Renal cortex interstitium (tissue), 11 donors: ENCODE measurements at regions not wholly inside any gene's neighbourhood (a gene's known extent, or its start where the extent isn't known, plus 50 kb on each side); places are given as distances from the start of the nearest gene placed in this dataset.
"Not testable (repeated sequence)": the region's sequence is repeated elsewhere in the genome, so short reads cannot be mapped to it uniquely, and the experiment has no call there.

ENCODE experiments used
- DNase-seq, 11 donors: peaks; one replicate each; pipeline ENCODE4 v3.0.0-alpha.2; 2013; ENCODE audit warnings: low read depth in 9 of 11, low spot score in 4 of 11; ENCODE audit errors: extremely low read depth in 1 of 11

DNA sequence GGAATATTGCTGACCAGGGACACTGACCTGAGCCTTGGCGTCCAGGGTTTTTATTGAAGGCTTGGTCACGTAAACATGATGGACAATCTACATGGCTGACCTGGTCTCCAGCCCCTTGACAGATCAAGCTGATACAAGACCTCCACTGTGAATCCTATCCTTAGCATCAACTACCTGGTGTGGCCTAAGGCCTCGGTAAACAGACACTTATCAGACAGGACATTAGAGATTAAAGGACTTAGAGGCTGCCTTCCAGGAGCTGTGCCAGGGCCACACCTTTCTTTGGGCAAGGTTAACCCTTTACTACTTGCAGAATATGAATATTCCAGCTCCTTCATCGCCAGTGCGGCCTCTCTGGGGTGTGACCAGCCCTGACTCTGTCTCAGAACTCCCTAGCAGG, 104.9 kb upstream of the FOXA2 start:
- no peak for DNase-seq

DNA sequence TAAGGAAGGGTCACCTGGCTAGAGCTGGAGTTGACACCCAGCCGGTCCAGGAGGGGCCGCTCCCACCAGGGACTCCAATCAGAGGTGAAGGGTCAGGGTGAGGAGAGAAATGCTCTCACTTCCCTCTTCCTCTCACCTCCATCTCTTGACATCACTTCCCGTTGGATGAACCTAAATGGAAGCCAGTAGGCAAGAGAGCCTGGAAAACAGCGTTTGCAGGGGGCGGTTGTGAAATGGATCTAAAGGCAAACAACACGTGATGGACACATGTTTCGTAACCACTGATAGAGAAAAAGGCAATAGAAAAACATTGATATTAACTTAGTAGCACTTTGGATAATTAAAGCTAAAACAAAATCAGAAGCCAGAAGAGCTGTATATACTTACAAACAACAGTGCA, 105.6 kb upstream of the FOXA2 start:
- no peak for DNase-seq

DNA sequence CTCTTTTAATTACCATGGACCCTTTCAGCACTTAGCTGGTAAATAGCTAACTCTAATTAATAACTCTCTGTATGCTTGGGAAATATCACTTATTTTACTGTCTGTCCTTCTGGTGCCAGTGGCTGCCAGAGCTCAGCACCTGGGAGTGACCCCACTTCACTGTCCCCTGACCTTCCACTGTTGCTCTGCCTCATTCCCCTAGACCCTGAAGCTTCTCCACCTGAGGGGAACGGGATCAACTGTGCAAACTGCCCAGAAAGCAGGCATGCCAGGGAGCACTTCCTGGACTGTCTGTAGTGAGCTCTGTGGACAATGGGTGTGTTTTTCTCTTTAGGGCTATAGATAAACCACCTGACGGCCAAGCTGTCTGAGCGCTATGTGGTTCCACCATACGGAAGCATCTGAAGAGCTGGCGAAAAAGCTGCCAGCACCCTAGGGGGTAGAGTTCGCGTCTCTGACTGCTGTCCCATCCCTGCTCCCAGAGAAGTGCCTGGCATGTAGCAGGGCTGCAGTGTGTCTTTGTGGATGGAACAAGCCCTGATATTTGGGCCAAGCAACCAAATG, 106.3 kb upstream of the FOXA2 start:
- no peak for DNase-seq

DNA sequence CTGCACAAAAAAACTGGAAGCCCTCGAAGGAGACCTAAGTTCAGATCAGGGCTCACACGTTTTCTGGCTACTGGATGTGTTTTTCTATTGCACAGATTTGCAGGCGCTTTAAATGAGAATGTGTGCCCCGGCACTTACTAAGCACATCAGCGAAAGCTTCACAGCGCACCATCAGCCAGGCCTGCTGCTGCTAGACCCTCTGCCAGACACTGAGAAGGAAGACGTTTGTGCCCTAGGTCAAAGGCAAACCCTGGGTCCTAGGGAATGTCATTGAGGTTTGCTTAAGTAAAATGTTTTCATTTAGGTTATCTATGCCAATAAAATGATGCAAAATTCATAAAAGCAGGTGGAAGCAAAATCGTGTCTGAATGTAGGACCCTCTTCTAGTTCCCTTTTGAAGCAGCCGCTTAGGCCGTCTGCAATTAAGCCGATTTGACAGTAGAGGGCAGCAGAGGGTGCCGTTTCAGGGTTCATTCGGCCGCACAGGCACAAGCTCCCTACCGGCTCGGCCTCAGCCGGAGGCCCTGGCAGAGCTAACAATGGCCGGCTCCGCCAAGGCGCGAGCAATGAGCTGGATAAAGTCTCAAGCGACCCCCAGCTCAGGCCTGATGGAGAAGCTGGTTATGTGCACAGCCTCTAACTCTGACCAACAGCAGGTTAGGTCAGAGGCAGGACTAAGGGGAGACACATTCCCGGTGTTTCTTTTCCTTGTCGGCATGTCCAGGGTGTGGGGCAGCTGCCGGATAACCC, 107.2 kb upstream of the FOXA2 start:
- peak; percentile 49 to 78 (median 64) for DNase-seq

DNA sequence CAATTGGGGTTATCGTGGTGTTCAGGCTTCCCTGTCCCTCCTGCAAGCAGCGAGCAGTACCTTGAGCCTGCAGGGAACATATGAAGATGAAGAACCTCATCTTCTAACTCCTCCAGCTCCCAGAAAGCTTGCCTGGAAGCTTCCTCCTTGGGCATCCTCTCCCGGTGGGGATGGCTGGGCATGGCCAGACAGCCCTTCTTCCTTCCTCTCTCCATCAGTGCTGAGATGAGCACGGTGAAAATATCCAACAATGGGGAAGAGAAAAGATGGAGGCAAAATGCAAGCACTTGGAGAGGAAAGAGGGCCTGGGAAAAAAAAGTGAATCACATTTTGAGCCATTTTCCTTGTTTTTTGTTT, 107.7 kb upstream of the FOXA2 start:
- no peak for DNase-seq

DNA sequence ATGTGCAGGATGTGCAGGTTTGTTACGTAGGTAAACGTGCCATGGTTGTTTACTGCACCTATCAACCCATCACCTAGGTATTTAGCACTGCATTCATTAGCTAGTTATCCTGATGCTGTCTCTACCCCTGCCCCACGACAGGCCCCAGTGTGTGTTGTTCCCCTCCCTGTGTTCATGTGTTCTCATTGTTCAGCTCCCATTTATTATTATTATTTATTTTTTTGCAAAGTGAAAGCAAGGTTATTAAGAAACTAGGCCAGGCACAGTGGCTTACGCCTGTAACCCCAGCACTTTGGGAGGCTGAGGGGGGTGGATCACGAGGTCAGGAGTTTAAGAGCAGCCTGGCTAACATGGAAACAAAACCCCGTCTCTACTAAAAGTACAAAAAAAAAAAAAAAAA, 108.2 kb upstream of the FOXA2 start:
- not testable (repeated sequence) for DNase-seq

DNA sequence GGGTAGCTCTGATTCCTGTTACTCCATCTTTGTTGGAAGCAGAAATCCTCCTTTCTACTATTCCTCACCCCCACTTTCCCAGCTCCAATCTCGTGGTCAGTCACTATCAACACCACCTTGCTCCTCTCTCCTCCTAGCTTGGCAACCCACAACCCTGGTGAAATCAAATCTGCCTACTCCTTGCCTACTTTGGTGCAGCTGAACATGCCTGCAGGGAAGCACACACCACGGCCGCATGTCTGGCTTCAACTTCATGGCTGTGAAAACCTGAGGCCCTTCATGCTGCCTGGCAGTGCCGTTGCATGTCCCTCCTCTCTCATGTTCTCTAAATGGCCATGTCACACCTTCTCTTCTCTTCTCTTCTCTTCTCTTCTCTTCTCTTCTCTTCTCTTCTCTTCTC, 112.4 kb upstream of the FOXA2 start:
- no peak for DNase-seq

DNA sequence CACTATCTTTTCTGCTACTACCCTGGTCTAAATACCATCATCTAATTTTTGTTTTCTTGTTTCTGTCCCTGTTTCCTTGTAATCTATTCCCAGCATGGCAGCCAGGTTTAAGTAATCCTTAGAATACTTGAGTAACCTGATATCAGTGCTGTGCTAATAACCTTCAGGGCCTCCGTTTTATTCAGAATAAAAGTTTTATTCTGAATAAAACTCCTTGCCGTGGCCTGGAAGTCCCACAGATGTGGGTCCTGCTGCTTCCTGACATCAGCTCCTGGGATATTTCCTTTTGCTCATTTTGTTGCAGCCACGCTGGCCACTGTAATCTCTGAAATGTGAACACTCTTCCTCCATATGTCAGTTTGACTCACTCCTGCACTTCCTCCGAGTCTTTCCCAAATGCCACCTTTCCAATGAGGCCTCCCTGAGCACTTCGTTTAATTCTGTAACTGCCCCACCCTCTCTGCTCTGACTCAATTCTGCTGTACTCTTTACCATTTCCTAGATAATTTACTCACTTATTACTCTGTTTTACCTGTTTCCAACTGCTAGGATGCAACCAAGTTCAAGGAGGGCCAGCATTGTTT, 114.0 kb upstream of the FOXA2 start:
- DNase-seq = no peak

DNA sequence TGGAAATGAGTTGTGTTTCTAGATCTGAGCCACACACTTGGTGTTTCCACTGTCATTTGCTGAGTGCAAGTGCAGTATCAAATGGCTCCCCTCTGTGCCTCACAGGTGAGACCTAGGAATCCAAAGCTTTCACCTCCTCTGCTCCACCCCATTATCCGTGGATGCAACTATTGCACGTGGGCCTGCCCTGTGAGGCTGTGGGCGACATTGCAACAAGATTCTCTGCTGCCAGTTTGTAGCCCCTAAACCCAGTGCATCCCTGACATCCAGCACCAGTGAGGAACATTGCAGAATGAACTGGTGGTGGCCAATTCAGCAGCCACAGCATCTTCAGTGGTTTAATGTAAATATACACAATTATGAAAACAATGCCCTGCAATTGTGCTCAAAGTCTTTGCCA, 115.0 kb upstream of the FOXA2 start:
- no peak for DNase-seq

DNA sequence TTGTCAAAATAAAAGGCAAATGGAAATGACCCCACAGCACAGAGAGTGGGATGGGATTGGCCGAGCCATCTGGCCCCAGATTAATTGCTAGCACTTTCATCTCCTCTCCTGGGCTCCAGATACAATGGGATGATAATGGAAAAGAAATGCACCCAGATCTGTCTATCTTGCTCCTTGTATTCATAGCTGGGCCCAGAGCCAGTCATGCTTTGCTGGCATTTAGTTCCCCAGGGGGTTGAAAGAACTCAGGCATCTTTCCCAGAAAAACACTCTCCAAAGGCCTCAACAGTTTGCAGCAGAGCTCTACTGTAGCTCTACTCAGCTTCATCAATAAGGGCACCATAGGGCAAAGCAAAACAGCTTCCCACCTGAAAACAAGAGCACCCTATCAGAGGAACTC, 116.0 kb upstream of the FOXA2 start:
- no peak for DNase-seq

DNA sequence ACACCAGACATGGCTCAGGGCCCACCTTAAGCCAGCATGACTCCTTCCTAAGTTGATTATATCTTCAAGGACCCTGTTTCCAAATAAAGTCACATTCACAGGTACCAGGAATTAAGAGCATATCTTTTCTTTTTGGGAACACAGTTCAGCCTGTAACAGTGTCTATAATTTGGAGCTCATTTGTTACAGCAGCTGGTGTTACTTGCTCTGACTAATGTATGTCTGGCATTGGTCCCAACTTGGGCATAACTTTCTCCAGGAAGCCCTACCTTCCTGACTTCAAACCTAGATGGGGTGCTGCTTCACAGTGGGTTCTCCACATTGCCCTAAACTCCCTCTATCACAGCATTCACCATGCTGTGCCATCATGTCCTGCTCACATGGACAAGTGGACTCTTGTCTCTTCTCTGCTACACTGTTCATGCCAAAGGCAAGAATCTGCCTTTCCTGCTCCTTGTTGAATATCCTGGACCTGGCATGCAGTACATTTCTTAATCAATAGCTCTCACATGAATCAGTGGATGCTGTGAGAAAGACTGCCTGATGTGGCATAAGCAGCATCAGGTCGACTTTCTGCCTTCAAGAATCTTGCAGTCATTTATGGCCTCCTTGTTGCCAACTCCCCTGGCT, 117.4 kb upstream of the FOXA2 start:
- DNase-seq = no peak

DNA sequence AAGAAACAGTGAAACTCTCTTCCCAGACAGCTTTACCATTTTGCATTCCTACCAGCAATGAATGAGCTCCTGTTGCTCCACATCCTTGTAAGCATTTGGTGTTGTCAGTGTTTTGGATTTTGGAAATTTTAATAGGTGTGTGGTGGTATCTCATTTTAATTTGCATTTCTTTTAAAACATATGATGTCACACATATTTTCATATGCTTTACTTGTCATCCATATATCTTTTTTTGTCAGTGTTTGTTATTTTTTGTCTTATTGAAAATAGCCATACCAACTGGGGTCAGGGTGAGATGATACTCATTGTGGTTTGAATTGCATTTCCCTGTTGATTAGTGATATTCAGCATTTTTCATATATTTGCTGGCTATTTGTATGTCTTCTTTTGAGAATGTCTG, 119.5 kb upstream of the FOXA2 start:
- DNase-seq = no peak

DNA sequence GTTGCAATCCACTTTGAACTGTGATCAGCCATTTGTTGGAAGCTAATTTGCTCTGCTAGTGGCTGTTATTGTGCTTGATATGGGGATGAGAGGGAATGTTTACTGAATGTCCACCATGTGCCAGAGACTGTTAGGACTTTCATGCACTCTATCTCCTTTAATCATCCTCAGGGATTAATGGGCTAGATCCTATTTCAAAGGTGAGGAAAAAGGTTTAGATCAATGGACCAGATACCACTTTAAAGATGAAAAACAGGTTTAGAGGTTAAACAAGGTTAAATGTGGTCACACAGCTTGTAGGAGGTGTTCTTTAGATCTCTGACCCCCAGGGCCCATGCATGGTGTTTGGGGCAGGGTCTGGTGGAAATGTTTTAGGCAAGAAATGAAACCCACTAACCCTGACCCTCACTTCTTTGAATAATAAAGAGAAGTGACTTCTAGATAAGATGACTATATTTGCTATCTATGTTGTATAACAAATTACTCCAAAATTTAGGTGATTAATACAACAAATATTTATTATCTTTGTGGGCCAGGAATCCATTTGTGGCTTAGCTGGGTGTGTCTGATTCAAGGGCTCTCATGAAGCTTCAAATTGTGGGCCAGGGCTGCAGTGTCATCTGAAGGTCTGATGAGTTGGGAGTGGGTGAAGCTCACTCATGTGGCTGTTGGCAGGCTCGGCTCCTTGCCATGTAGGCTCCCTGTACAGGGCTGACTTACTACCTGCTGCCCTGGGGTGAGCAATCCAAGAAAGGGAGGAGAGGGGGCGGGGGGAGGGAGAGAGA, 127.8 kb upstream of the FOXA2 start:
- DNase-seq = no peak

DNA sequence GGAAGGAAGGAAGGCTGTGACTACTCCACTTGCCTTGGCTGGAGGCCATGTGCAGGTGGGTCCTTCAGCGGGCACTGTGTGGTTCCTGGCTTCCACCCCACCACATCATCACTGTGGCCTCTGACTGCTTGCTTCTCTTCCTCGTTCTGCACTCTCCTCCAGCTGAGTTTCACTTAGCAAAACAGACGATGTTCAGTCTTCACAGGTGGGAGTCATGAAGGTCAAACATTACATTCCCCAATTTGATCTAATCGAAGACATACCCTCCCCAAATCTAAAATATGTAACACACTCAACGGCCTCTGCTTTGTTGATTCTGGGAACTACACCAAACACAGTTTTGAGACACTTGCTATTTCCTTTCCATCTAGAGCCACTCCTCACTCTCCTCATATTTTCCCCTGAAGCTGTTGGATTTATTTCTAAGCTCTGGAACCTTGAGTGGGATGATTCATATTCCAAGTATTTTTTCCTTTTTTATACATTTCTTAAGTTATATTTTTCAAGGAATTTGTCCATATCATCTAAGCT, 132.5 kb upstream of the FOXA2 start:
- DNase-seq = no peak

DNA sequence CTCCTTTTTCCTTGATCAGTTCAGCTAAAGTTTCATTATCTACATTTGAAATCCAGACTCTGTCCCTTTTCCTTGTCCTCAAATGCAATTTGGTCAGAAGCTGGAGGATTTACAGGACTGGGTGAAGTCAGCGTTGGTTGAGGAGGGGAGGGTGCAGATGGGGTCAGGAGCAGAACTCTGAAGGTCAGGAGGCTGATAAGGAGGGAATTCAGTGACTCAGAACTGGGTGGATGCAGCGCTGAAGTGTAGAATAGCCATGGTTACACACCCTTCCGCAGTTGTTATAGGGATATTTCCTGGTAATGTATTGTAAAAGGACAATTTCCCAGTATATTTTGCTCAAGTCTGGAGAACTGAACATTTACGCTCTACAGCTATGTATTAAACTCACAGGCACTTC, 133.1 kb upstream of the FOXA2 start:
- no peak for DNase-seq

DNA sequence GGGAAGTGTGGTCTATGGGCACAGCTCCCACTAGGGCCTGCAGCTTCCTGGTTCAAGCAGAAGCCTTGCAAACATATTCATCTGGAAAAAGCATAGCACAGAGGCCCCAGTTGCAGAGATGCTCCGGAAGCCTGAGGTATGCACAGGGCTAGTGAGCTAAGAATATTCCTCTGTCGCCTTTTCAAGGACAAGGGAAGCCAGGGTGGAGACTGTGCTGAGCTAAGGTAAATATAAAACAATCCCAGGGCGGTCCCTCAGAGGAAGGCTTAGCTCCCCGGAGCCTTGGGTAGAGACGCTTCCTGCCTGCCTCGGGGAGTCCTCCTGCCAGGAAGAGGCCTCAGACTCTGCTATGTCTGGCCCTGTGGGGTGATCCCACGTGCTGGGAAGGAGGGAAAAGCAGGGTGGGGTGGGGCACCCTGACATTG, 134.8 kb upstream of the FOXA2 start:
- no peak for DNase-seq

DNA sequence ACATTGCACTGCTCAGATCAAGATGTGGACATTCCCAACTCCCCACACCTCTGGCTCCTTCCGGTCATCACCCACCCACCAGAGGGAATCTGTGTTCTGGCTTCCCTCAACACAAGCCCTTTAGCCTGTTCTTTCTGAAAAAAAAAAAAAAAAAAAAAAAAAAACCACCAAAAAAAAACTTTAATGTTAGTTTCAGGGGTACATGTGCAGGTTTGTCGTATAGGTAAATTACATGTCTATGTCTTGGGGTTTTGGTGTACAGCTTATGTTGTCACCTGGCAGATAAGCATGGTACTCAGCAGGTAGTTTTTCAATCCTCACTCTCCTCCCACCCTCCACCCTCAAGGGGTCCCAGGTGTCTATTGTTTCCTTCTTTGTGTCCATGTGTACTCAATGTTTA, 135.8 kb upstream of the FOXA2 start:
- no peak for DNase-seq

DNA sequence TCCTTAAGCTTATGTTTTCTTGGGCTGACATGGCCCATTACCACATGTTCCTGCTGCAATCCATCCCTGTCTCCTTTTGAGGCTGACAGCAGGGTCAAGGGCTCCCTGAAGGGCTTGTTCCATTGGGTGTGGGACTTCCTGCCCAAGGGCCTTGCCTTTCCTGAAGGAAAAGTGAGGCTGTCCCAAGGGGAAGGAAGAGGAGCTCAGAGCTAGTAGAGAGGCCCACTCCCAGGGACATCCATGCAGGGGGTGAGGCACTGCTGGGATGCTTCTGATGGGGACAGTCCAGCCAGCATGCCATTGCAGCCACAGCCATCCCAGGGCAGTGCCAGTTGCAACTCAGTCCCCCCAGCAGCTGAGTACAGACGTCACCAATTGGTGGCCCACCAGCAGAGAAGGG, 138.4 kb upstream of the FOXA2 start:
- peak in 1 of 11 donors; percentile 6 for DNase-seq

DNA sequence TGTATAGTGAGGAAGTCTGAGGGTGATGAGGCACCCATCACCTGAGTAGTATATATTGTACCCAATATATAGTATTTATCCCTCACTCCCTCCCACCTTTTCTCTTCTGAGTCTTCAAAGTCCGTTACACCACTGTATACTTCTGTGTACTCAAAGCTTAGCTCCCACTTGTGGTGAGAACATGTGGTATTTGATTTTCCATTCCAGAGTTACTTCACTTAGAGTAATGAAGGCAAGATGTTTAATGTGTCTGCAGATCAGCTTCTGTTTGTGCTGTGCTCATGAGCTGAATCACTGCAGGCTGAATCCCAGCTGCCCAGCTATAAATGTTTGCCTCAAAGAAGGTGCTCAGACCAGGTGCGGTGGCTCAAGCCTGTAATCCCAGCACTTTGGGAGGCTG, 139.3 kb upstream of the FOXA2 start:
- no peak for DNase-seq
